ENCODE measurements at regions not wholly inside any gene's neighbourhood (a gene's known extent, or its start where the extent isn't known, plus 50 kb on each side); places are given as distances from the start of the nearest gene placed in this dataset.

GRCh38 chr20:22411627-22412450, 172.5 kb downstream of the FOXA2 start (continued):
- TF ChIP-seq SMAD1 (IDR thresholded peaks at IDR 0.05; ENCODE audit: low read depth, low read length, partially characterized antibody) (no peak), PRMT5 (CRISPR knock-in tag; IDR thresholded peaks at IDR 0.05) (no peak), RFX5 (IDR thresholded peaks at IDR 0.05; ENCODE audit: low read depth, low read length) (no peak), DLX4 (CRISPR knock-in tag; IDR thresholded peaks at IDR 0.05) (no peak), MTA2 (IDR thresholded peaks at IDR 0.05; ENCODE audit: low read depth) (no peak), ATF1 (CRISPR knock-in tag; IDR thresholded peaks at IDR 0.05) (no peak), ATF1 (tag; IDR thresholded peaks at IDR 0.05) (peak; percentile 73), ATF6 (CRISPR knock-in tag; IDR thresholded peaks at IDR 0.05) (no peak), ZNF24 (IDR thresholded peaks at IDR 0.05) (no peak; the same call in 1 of the 2 replicates), DNMT1 (IDR thresholded peaks at IDR 0.05) (no peak), BDP1 (IDR thresholded peaks at IDR 0.05; ENCODE audit: insufficient read depth, insufficient read length) (no peak), THAP12 (CRISPR knock-in tag; IDR thresholded peaks at IDR 0.05) (no peak), KAT7 (CRISPR knock-in tag; IDR thresholded peaks at IDR 0.05; ENCODE audit: borderline replicate concordance) (no peak), HCFC1 (IDR thresholded peaks at IDR 0.05; ENCODE audit: low read depth, low read length) (no peak), USF1 (CRISPR knock-in tag; IDR thresholded peaks at IDR 0.05) (no peak), NFYB (IDR thresholded peaks at IDR 0.05; ENCODE audit: extremely low read depth, insufficient read length) (no peak), ETV6 (IDR thresholded peaks at IDR 0.05; ENCODE audit: borderline replicate concordance in 1 of 2, low read depth in 2 of 2, low read length in 1 of 2) (peak in 1 of 2 experiments; percentile 81; a peak in 2 of 4 replicates), ETV6 (CRISPR knock-in tag; IDR thresholded peaks at IDR 0.05; ENCODE audit: borderline replicate concordance) (no peak), CGGBP1 (CRISPR knock-in tag; IDR thresholded peaks at IDR 0.05) (no peak), ZNF696 (CRISPR knock-in tag; conservative IDR thresholded peaks at IDR 0.05) (no peak), DPF2 (IDR thresholded peaks at IDR 0.05) (peak; percentile 91), ETS1 (conservative IDR thresholded peaks at IDR 0.05; ENCODE audit: control insufficient read depth, low read depth, low read length) (no peak), ZNF584 (CRISPR knock-in tag; IDR thresholded peaks at IDR 0.05; ENCODE audit: low read depth) (no peak; the same call in 1 of the 2 replicates)

Data from K562 (cell line).